GM12878 (cell line): ENCODE measurements at regions not wholly inside any gene's neighbourhood (a gene's known extent, or its start where the extent isn't known, plus 50 kb on each side); places are given as distances from the start of the nearest gene placed in this dataset.

Experiments
- CEBPB ChIP-seq, 2 experiments: fragments of 150-350 bp in 1 of 2; IDR thresholded peaks; 2 replicates each; pipeline ENCODE4 v1.6.1; 2012 to 2014; ENCODE audit warnings: low read depth in 2 of 2, low read length in 2 of 2, borderline replicate concordance in 1 of 2, inconsistent platforms in 1 of 2
- CTCF ChIP-seq, 3 experiments: IDR thresholded peaks in 2 of 3; conservative IDR thresholded peaks in 1 of 3; 2 replicates each; pipeline ENCODE4 v1.5.1; 2011; ENCODE audit warnings: low read depth in 3 of 3, low read length in 3 of 3, mild to moderate bottlenecking in 3 of 3, control low read depth in 2 of 3, moderate library complexity in 2 of 3, inconsistent platforms in 1 of 3, mixed read lengths in 1 of 3; ENCODE audit not compliant: control insufficient read depth in 2 of 3, insufficient read depth in 1 of 3; ENCODE audit errors: extremely low read depth in 1 of 3
- GATAD2B ChIP-seq: fragments of 450-650 bp; conservative IDR thresholded peaks from 2 replicates; pipeline ENCODE4 v1.6.1; 2017; ENCODE audit warnings: low read depth, mild to moderate bottlenecking, moderate library complexity
- RAD51 ChIP-seq: fragments of 450-650 bp; IDR thresholded peaks from 2 replicates; pipeline ENCODE4 v1.6.1; 2016; ENCODE audit warnings: moderate library complexity, mild to moderate bottlenecking, inconsistent platforms

- TF ChIP-seq GATAD2B (no peak), CEBPB (IDR thresholded peaks at IDR 0.05; ENCODE audit: borderline replicate concordance in 1 of 2, low read depth in 2 of 2, low read length in 2 of 2) (no peak), CTCF (IDR thresholded peaks at IDR 0.05 in 2 of 3, conservative IDR thresholded peaks at IDR 0.05 in 1 of 3; ENCODE audit: control insufficient read depth in 2 of 3, extremely low read depth in 1 of 3, insufficient read depth in 1 of 3, low read depth in 3 of 3, low read length in 3 of 3) (no peak), RAD51 (no peak)
These were observed 482.7 kb downstream of the RIT2 start for GRCh38 chr18:42632801-42633200.
